Small intestine (tissue), 7 donors: ENCODE measurements at regions not wholly inside any gene's neighbourhood (a gene's known extent, or its start where the extent isn't known, plus 50 kb on each side); places are given as distances from the start of the nearest gene placed in this dataset.
"Not testable (repeated sequence)": the region's sequence is repeated elsewhere in the genome, so short reads cannot be mapped to it uniquely, and the experiment has no call there.

Source experiments
- DNase-seq, 2 donors: peaks; one replicate each; pipeline versions ENCODE4 v3.0.0 to v3.0.0-alpha.2; 2013
- FAIRE-seq: peaks from 2 replicates; lab custom pipeline; 2012; peaks lifted over from hg19 to GRCh38; lab: Jason Lieb, UNC
- H3K27ac ChIP-seq, 3 donors: one replicate each; pipeline ENCODE4 v1.5.1; 2013; ENCODE audit warnings: low read length in 2 of 3, mild to moderate bottlenecking in 2 of 3, control low read depth in 1 of 3, inconsistent platforms in 1 of 3, low read depth in 1 of 3, moderate library complexity in 1 of 3
- H3K27me3 ChIP-seq, 3 donors: one replicate each; pipeline ENCODE4 v1.6.1; 2013; ENCODE audit warnings: low read length in 3 of 3, inconsistent platforms in 1 of 3; ENCODE audit not compliant: control insufficient read depth in 3 of 3, insufficient read depth in 3 of 3
- H3K36me3 ChIP-seq, 3 donors: one replicate each; pipeline ENCODE4 v1.6.1; 2013; ENCODE audit warnings: low read length in 3 of 3, inconsistent platforms in 1 of 3, low read depth in 1 of 3, mild to moderate bottlenecking in 1 of 3, moderate library complexity in 1 of 3; ENCODE audit not compliant: control insufficient read depth in 3 of 3, insufficient read depth in 2 of 3
- H3K4me1 ChIP-seq, 3 donors: one replicate each; pipeline ENCODE4 v1.6.1; 2013; ENCODE audit warnings: low read length in 2 of 3, inconsistent platforms in 1 of 3, low read depth in 1 of 3, mild to moderate bottlenecking in 1 of 3, moderate library complexity in 1 of 3; ENCODE audit not compliant: control insufficient read depth in 3 of 3, insufficient read depth in 2 of 3
- H3K4me3 ChIP-seq, 3 donors: one replicate each; pipeline ENCODE4 v1.5.1; 2013; ENCODE audit warnings: low read length in 3 of 3, control low read depth in 1 of 3, inconsistent platforms in 1 of 3, low read depth in 1 of 3, mild to moderate bottlenecking in 1 of 3, moderate library complexity in 1 of 3
- H3K9me3 ChIP-seq, 2 donors: one replicate each; pipeline ENCODE4 v1.6.1; 2013; ENCODE audit warnings: low read depth in 1 of 2, low read length in 1 of 2; ENCODE audit not compliant: control insufficient read depth in 2 of 2, insufficient read depth in 1 of 2
- WGBS, 3 donors: extraction: QIAGEN DNeasy Blood & Tissue Kit; methylation state at CpG; one replicate each; pipeline ENCODE4 v1.1.7; 2013; 5-methylcytosine and 5-hydroxymethylcytosine counted together
- donor health status: healthy with polysubstance abuse.
- donor health status: control.
- donor health status: control.
- donor health status: Bipolar disorder and iron deficiency.
- donor health status: healthy.

DNA sequence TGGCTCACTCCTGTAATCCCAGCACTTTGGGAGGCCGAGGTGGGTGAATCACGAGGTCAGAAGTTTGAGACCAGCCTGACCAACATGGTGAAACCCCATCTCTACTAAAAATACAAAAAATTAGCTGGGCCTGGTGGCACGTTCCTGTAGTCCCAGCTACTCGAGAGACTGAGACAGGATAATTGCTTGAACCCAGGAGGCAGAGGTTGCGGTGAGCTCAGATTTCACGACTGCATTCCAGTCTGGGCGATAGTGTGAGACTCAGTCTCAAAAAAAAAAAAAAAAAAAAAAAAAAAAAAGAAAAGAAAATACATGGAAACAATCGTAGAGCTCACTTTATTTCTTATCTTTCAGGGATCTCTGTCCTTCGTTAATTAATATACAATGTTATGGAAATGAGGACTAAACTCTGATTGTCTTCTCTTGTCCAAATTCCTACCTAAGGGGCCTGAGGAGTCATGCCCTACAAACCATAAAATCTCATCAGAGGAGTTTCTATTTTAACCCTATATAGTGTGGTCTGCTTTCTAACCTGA lies 201.5 kb downstream of the ETNK1 start:
- not testable (repeated sequence) for DNase-seq, H3K4me1 ChIP-seq, H3K36me3 ChIP-seq, H3K27ac ChIP-seq, H3K27me3 ChIP-seq, FAIRE-seq, H3K4me3 ChIP-seq
- 65 to 76% (median 73%) methylated on average over 9 of the region's 9 CpGs for WGBS, 3 donors
- peaks cover 1 to 12% of the 10 kb centered on the region in 2 donors for H3K9me3 ChIP-seq

DNA sequence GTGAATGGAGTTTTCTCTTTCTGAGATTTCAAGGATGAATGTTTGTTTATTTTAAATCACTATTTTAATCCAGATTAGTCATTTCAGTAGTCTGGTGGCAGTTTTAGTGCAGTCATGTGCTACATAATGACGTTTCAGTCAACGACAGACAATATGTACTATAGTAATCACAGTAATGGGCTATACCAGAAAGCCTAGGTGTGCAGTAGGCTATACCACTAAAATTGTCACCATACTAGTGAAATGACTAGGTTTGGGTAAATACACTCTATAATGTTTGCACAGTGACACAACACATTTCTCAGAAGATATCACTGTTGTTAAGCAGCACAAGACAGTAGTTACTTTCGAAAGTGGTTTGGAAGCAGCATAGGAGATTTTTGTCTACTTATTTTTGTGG lies 203.1 kb downstream of the ETNK1 start:
- no peaks in the 10 kb centered on the region for H3K27me3 ChIP-seq
- H3K36me3 ChIP-seq: no peaks in the 10 kb centered on the region
- peaks cover 0 to 12% of the 10 kb centered on the region in 2 donors for H3K9me3 ChIP-seq
- H3K4me3 ChIP-seq: no peak overlapping the region
- no peak overlapping the region for H3K27ac ChIP-seq
- no peak for DNase-seq
- 35 to 51% (median 49%) methylated on average over 3 of the region's 3 CpGs for WGBS, 3 donors
- no peak for FAIRE-seq
- no peaks in the 10 kb centered on the region for H3K4me1 ChIP-seq

GRCh38 chr12:22835431-22835830 lies 210.5 kb downstream of the ETNK1 start:
- FAIRE-seq (no peak), DNase-seq (no peak)
- no peak overlapping the region for H3K4me3 ChIP-seq
- H3K27me3 ChIP-seq: no peaks in the 10 kb centered on the region
- peaks cover 0 to under 1% of the 10 kb centered on the region in 2 donors for H3K9me3 ChIP-seq
- H3K36me3 ChIP-seq: no peaks in the 10 kb centered on the region
- WGBS, 3 donors: 79 to 84% (median 80%) methylated on average over 6 of the region's 6 CpGs
- H3K27ac ChIP-seq: no peak overlapping the region
- no peaks in the 10 kb centered on the region for H3K4me1 ChIP-seq

DNA sequence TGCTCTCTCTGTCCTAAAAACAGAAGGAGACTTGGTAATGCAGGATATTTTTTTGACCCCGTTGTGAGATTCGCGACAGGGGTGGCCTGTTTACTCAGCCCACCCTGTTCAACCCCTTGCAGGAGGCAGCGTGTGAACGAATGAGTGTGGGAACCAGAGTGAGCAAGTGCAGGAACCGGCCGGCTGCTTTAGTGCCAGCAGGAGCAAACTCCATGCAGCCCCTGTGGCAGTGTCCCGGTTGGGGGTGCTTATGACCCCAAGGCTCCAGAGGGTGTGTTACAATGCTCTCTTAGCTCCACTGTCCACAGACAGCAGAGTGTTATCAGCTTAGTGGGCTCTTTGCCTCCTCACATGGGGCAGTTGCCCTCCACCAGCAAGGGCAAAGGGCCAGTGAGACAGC lies 225.2 kb downstream of the ETNK1 start:
- Histone ChIP-seq H3K36me3 (no peaks in the 10 kb centered on the region), H3K4me3 (no peak overlapping the region), H3K27ac (no peak overlapping the region), H3K27me3 (no peaks in the 10 kb centered on the region), H3K9me3 (no peaks in the 10 kb centered on the region), H3K4me1 (no peaks in the 10 kb centered on the region)
- WGBS, 3 donors: 82 to 91% (median 90%) methylated on average over 8 of the region's 8 CpGs
- no peak for DNase-seq
- FAIRE-seq: no peak

DNA sequence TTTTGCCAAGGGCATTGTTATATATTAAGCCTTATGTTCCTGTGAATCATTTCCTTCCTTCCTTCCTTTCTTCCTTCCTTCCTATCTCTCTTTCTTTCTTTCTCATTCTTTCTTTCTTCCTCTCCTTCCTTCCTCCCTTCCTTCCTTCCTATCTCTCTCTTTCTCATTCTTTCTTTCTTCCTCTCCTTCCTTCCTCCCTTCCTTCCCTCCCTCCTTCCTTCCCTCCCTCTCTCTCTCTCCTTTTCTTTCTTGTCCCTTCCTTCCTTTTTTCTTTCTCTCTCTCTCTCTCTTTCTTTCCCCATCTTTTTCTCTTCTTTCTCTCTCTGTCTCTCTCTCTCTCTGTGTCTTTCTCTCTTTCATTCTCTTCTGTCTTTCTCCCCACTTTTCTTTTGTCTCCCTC lies 226.6 kb downstream of the ETNK1 start:
- FAIRE-seq (no peak), DNase-seq (no peak)
- Histone ChIP-seq H3K4me3 (no peak overlapping the region), H3K9me3 (no peaks in the 10 kb centered on the region), H3K36me3 (no peaks in the 10 kb centered on the region), H3K27ac (no peak overlapping the region), H3K27me3 (no peaks in the 10 kb centered on the region), H3K4me1 (no peaks in the 10 kb centered on the region)

GRCh38 chr12:22855456-22855855 lies 230.5 kb downstream of the ETNK1 start:
- no peaks in the 10 kb centered on the region for H3K27me3 ChIP-seq
- H3K27ac ChIP-seq: no peak overlapping the region
- H3K4me3 ChIP-seq: no peak overlapping the region
- FAIRE-seq: no peak
- no peaks in the 10 kb centered on the region for H3K4me1 ChIP-seq
- no peaks in the 10 kb centered on the region for H3K36me3 ChIP-seq
- WGBS, 3 donors: 55 to 72% (median 55%) methylated on average over 2 of the region's 2 CpGs
- H3K9me3 ChIP-seq: no peaks in the 10 kb centered on the region
- no peak for DNase-seq

- Histone ChIP-seq H3K27me3 (no peaks in the 10 kb centered on the region), H3K36me3 (no peaks in the 10 kb centered on the region), H3K4me3 (no peak overlapping the region), H3K4me1 (no peaks in the 10 kb centered on the region), H3K9me3 (no peaks in the 10 kb centered on the region), H3K27ac (no peak overlapping the region)
- FAIRE-seq (peak; percentile 30), DNase-seq (peak; percentile 25 to 39)
- WGBS, 3 donors: 0 to 1% (median 0%) methylated on average over 2 of the region's 2 CpGs
Measured at GRCh38 chr12:22856178-22856577, 231.2 kb downstream of the ETNK1 start.

DNA sequence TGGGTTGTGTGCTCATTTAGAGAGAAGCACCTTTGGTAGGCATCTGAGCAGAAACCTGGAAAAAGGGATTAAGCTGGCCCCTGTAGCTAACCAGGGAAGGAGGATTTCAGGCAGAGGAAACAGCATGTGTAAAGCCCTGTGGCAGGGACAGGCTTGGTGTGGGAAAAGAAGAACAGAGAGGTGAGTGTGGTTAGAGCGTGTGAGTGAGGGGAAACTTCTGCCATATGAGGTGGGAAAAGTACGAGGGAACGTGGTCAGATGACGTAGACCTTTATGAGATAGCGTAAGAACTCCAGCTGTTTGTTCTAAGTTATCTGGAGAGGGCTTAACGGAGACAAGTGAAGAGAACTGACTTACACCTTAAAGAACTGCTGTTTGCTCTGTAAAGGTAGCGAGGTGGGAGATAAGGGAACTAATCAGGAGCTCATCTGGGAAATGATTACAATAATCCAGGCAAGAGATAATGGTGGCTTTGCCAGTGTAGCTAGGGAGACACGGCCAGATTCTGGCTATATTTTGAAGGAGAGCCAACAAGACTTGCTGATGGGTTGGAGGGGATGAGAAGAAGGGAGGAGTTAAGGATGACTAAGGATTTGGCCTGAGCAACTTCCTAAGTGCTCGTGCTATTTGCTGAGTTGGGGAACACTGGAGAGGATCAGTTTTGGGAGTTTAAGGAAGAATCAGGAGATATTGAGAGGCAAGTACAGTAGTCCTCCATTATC lies 234.0 kb downstream of the ETNK1 start:
- DNase-seq: no peak
- Histone ChIP-seq H3K9me3 (no peaks in the 10 kb centered on the region), H3K27me3 (peaks cover 0 to 2% (median 0%) of the 10 kb centered on the region in 3 donors), H3K36me3 (no peaks in the 10 kb centered on the region), H3K27ac (no peak overlapping the region), H3K4me3 (no peak overlapping the region), H3K4me1 (no peaks in the 10 kb centered on the region)
- FAIRE-seq: no peak
- WGBS, 3 donors: 35 to 46% (median 37%) methylated on average over 9 of the region's 9 CpGs

GRCh38 chr12:22860926-22861325 lies 236.0 kb downstream of the ETNK1 start:
- FAIRE-seq: no peak
- peaks cover 0 to 2% (median 0%) of the 10 kb centered on the region in 3 donors for H3K27me3 ChIP-seq
- DNase-seq: no peak
- H3K27ac ChIP-seq: no peak overlapping the region
- no peaks in the 10 kb centered on the region for H3K9me3 ChIP-seq
- no peak overlapping the region for H3K4me3 ChIP-seq
- 60 to 74% (median 66%) methylated on average over 3 of the region's 3 CpGs for WGBS, 3 donors
- no peaks in the 10 kb centered on the region for H3K36me3 ChIP-seq
- no peaks in the 10 kb centered on the region for H3K4me1 ChIP-seq
